Ishikawa (cell line): ENCODE measurements at regions not wholly inside any gene's neighbourhood (a gene's known extent, or its start where the extent isn't known, plus 50 kb on each side); places are given as distances from the start of the nearest gene placed in this dataset.

ENCODE experiments used
- CEBPB ChIP-seq: IDR thresholded peaks from 2 replicates; pipeline ENCODE4 v1.6.1; 2012
- CREB1 ChIP-seq: IDR thresholded peaks from 2 replicates; pipeline ENCODE4 v1.6.1; 2012; ENCODE audit warnings: low read depth
- EGR1 ChIP-seq: IDR thresholded peaks from 2 replicates; pipeline ENCODE4 v1.6.1; 2012
- EP300 ChIP-seq: IDR thresholded peaks from 2 replicates; pipeline ENCODE4 v1.6.1; 2012; ENCODE audit warnings: borderline replicate concordance
- FOXM1 ChIP-seq: IDR thresholded peaks from 2 replicates; pipeline ENCODE4 v1.6.1; 2012; ENCODE audit warnings: low read depth, borderline replicate concordance
- MAX ChIP-seq: IDR thresholded peaks from 2 replicates; pipeline ENCODE4 v1.6.1; 2012
- NFIC ChIP-seq: IDR thresholded peaks from 2 replicates; pipeline ENCODE4 v1.6.1; 2012
- RAD21 ChIP-seq: IDR thresholded peaks from 2 replicates; pipeline ENCODE4 v1.6.1; 2012; ENCODE audit warnings: low read depth
- REST ChIP-seq: IDR thresholded peaks from 2 replicates; pipeline ENCODE4 v1.6.1; 2012; ENCODE audit warnings: low read depth, mild to moderate bottlenecking
- TAF1 ChIP-seq: IDR thresholded peaks from 2 replicates; pipeline ENCODE4 v1.6.1; 2012; ENCODE audit warnings: low read depth, mild to moderate bottlenecking
- TCF12 ChIP-seq: IDR thresholded peaks from 2 replicates; pipeline ENCODE4 v1.6.1; 2012; ENCODE audit warnings: low read depth
- TEAD4 ChIP-seq: IDR thresholded peaks from 2 replicates; pipeline ENCODE4 v1.6.1; 2012
- USF1 ChIP-seq: IDR thresholded peaks from 2 replicates; pipeline ENCODE4 v1.6.1; 2012
- YY1 ChIP-seq: IDR thresholded peaks from 2 replicates; pipeline ENCODE4 v1.6.1; 2012; ENCODE audit warnings: low read depth
- ZBTB7A ChIP-seq: IDR thresholded peaks from 2 replicates; pipeline ENCODE4 v1.6.1; 2012; ENCODE audit warnings: low read depth

- no peak for TF ChIP-seq NFIC
- no peak for TF ChIP-seq MAX
- no peak for TF ChIP-seq TCF12
- TF ChIP-seq CREB1, result no peak
- no peak for TF ChIP-seq YY1
- no peak for TF ChIP-seq REST
- TF ChIP-seq TAF1, result no peak
- TF ChIP-seq ZBTB7A, result no peak
- no peak for TF ChIP-seq FOXM1
- TF ChIP-seq TEAD4, result no peak
- no peak for TF ChIP-seq USF1
- no peak for TF ChIP-seq EGR1
- TF ChIP-seq CEBPB, result no peak
- no peak for TF ChIP-seq EP300
These were observed 90.0 kb upstream of the SLC24A3 start for GRCh38 chr20:19122395-19122794.

GRCh38 chr20:19125508-19125907 lies 86.9 kb upstream of the SLC24A3 start:
- TF ChIP-seq NFIC (no peak), CREB1 (no peak), MAX (no peak), YY1 (no peak), ZBTB7A (no peak), TAF1 (no peak), REST (no peak), FOXM1 (no peak), CEBPB (no peak)

- TF ChIP-seq CEBPB (no peak), REST (no peak), TAF1 (no peak), MAX (no peak), ZBTB7A (no peak)
These were observed 83.1 kb upstream of the SLC24A3 start for GRCh38 chr20:19129306-19129705.

GRCh38 chr20:19129976-19130612 lies 82.3 kb upstream of the SLC24A3 start:
- no peak for TF ChIP-seq USF1

GRCh38 chr20:19130613-19130984 lies 81.8 kb upstream of the SLC24A3 start:
- TF ChIP-seq MAX, result no peak
- TF ChIP-seq FOXM1, result no peak
- TF ChIP-seq ZBTB7A, result no peak
- no peak for TF ChIP-seq NFIC
- no peak for TF ChIP-seq TAF1
- no peak for TF ChIP-seq CEBPB
- no peak for TF ChIP-seq TEAD4
- no peak for TF ChIP-seq REST
- no peak for TF ChIP-seq EGR1
- no peak for TF ChIP-seq CREB1
- no peak for TF ChIP-seq YY1
- no peak for TF ChIP-seq TCF12
- TF ChIP-seq EP300, result no peak
- TF ChIP-seq RAD21, result no peak
